CD1c-positive myeloid dendritic cell (primary cell): ENCODE measurements at regions not wholly inside any gene's neighbourhood (a gene's known extent, or its start where the extent isn't known, plus 50 kb on each side); places are given as distances from the start of the nearest gene placed in this dataset.

Experiments used
- DNase-seq: peaks from one replicate; pipeline ENCODE4 v3.0.0-alpha.2; 2016; ENCODE audit errors: extremely low spot score

DNA sequence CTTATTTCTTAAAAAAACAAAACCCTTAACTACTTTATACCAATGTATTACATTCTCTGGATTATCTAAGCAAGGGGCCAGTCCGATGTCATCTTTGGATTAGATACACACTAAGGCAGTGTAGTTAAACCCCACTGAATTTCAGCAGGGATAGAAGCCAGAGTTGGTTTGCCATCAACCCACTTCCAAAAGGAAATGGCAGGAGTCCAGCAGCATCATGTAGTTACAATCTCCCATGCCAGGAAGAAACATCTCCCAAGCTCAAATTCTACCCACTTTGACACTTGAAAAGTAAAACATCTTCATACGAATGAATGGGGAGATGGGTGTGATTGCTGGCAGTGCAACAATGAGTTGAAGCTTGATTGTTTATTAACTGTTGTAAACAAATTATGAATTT is 203.5 kb upstream of the PLXNC1 start:
- DNase-seq: no peak

DNA sequence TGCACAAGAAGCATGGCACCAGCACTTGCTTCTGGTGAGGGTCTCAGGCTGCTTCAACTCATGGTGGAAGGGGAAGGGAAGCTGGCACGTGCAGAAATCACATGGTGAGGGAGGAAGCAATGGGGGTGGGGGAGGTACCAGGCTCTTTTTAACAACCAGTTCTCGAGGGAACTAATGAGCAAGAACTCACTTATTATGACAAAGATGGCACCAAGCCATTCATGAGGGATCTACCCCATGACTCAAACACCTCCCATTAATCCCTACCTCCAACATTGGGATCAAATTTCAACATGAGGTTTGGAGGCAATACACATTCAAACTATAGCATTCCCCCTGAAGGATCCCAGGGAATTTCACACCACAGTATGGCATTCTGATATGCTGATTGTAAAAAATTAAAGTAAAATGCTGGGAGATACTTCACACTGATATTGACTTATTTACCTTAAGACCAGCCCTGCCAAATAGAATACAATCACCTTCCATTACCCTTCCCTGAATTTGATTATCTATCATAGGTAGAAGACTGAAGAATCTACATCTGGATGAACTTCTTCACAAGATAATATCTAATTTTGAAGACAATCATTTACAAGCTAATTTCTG is 201.7 kb upstream of the PLXNC1 start:
- DNase-seq: no peak

DNA sequence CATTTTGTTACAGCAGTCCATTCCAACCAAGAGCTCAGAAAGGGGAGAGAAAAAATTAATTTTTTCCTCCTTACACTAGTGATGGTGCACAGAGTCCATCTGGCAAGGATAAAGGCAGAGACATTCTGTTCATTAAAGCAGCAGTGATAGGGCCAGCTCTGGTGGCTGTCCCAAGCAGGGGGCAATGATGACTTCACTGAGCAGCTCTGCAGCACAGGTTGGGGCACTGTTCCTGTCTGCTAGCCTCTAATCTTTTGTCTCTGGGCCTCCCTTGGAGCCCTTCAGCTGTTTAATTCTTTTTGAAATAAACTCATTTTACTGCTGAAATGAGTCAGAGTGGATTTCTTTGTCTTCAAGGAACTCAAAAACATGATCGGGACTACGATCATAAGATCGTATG is 200.9 kb upstream of the PLXNC1 start:
- DNase-seq: no peak

DNA sequence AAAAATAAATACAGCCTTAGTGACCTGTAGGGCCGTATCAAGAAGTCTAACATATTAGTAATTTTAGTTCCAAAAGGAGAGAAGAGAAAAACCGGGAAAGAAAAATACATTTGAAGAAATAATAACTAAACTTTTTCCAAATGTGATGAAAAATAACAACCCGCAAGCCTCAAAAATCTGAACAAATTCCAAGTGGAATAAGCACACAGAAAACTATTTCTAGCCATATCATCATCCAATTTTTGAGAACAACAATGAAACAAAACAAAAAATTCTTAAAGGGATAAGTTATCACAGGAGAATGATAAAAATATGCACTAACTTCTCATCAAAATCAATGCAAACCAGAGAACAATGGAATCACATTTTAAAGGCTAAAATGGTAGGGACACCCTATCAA is 198.1 kb upstream of the PLXNC1 start:
- DNase-seq: no peak

DNA sequence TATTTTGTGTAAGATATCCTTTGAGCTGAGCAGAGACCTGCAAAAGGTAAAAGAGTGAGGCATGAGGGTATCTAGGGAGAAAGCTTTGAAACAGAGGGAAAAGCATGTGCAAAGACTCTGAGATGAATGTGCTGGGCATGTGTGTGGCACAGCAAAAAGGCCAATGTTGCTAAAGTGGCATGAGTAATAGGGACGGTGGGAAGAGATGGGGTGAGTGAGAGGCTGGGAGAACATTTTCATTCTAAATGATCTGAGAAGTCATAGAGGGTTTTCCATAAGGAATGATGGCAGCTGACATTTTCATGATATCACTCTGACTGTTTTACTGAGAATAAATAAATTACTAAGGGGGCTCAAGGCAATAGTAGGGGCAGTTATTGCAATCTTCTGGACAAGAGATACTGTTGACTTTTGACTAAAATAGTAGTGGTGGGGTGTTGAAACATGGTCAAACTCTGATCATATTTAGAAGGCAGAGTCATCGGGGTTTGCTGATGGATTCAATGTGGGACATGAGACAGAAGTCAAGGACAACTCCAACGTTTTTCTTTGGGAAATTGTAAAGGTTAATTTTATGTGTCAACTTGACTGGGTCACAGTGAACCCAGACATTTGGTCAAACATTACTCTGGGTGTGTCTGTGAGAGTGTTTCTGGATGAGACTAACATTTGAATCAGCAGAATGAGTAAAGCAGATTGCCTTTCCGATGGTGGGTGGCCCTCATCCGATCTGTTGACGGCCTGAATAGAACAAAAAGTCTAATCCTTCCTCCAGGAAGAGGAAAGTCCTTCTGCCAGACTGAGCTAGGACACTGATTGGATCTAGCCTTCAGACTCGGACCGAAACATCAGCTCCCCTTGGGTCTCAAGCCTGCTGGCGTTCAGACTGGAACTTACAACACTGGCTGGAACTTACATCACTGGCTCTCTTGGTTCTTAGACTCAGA is 193.9 kb upstream of the PLXNC1 start:
- no peak for DNase-seq

DNA sequence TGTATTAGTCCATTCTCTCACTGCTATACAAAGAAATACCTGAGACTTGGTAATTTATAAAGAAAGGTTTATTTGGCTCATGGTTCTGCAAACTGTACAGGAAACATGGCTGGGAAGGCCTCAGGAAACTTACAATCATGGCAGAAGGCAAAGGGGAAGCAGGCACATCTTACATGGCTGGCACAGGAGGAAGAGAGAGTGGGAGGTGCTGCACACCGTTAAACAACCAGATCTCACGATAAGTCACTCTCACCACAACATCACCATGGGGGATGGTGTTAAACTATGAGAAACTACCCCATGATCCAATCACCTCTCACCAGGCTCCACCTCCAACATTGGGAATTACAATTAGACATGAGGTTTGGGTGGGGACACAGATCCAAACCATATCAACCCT is 191.8 kb upstream of the PLXNC1 start:
- no peak for DNase-seq

DNA sequence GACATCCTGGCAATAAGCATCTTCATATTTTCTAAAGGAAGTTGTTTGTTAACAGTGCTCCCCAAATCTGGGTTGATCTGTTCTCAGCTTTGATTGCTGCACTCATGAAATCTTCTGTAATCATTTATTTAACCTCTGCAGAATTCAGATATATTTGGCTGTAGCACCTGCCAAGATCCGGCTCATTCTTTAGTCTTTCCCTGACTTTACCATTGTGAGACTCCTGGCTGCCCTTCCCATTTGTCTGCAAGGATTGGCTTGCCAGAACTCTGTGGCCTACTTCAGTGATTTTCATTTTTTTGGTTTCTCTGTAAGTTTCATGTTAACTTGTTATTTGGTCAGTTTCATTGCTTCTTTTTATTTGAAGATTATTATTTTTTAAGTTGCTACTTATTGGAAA is 191.2 kb upstream of the PLXNC1 start:
- DNase-seq: no peak

DNA sequence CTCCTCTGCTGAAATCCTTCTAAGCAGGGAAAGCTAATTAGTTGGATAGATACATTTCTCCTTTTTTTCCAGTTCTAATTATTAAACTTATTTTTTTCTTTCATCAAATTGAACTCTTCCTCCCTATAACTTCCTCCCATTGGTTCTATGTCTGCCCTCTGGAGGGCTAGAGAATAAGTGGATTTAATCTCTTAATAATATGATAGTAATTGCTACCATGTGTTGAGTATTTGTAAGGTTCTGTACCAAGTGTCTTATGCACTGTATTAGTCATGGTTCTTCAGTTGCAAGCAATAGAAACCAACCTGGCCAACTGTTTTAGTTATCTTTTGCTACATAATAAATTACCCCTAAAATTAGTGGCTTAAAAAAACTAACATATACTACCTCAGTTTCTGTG is 190.5 kb upstream of the PLXNC1 start:
- DNase-seq: no peak

DNA sequence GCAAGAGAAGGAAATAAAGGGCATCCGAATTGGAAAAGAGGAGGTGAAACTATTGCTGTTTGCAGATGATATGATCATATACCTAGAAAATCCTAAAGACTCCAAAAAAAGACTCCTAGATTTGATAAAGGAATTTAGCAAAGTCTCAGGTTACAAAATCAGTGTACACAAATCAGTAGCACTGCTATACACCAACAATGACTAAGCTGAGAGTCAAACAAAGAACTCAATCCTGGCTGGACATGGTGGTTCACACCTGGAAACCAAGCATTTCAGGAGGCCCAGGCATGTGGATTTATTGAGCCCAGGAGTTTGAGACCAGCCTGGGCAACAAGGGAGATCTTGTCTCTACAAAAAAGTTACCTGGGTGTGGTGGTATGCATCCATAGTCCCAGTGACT is 188.7 kb upstream of the PLXNC1 start:
- DNase-seq: no peak

DNA sequence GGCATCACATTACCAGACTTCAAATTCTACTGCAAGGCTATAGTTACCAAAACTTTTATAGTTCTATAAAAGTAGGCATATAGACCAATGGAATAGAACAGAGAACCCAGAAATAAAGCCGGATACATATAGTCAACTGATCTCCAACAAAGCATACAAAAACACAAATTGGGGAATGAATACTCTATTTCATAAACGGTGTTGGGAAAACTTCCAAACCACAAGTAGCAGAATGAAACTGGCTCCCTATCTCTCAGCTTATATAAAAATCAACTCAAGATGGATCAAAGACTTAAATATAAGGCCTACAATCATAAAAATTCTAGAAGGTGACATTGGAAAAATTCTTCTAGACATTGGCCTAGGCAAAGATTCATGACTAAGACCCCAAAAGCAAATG is 187.9 kb upstream of the PLXNC1 start:
- DNase-seq: no peak

DNA sequence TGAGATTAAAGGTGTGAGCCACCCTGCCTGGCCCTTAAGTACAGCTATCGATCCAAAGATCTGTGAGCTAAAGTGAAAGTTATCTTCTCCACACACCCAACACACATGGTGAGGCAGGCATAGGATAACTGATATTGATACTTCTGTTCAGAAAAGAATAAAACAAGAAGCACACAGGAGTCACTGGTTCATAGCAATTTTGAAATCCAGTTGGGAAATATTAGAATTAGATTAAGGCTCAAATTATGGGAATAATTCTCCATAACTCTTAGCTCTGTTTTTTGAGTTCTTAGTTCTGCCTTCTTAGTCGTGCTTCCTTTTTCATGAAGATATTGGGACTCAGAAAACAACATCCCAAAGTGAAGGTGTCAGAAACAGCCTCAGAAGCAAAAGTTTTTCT is 186.0 kb upstream of the PLXNC1 start:
- DNase-seq: no peak

DNA sequence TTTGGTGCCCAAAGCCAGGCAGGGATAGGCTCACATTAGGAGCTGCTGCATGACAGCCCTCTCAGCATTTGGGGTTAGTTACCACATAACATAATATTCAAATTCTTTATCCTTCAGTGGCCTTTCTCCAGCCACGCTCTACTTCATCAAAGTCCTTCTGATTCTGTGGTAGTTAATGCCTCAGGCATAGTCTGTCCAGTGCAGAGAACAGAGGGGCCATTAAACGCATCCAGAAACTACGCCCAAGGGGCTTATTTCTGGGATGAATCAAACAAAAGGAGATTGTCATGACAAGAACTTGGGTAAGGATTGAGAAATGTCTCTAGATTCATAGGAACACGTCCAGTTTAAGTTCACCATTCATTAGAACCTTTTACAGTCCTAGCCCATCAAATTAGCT is 183.4 kb upstream of the PLXNC1 start:
- no peak for DNase-seq

DNA sequence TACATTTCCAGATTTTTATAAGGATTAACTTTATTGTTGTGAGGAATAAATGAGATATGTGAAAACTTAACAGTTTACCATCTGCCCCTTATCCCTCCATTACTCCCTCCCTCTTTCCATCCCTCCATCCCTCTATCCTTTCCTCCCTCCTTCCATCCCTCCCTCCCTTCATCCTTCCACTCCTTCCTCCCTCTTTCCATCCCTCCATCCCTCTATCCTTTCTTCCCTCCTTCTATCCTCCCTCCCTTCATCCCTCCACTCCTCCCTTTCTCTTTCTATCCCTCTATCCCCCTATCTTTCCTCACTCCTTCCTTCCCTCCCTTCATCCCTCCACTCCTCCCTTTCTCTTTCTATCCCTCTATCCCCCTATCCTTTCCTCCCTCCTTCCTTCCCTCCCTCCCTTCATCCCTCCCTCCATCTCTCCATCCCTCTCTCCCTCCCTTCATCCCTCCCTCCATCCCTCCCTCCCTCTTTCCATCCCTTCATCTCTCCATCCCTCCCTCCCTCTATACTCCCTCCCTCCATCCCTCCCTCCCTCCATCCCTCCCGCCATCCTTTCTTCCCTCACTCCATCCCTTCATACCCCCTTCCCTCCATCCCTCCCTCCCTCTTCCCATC is 181.8 kb upstream of the PLXNC1 start:
- DNase-seq: no peak

DNA sequence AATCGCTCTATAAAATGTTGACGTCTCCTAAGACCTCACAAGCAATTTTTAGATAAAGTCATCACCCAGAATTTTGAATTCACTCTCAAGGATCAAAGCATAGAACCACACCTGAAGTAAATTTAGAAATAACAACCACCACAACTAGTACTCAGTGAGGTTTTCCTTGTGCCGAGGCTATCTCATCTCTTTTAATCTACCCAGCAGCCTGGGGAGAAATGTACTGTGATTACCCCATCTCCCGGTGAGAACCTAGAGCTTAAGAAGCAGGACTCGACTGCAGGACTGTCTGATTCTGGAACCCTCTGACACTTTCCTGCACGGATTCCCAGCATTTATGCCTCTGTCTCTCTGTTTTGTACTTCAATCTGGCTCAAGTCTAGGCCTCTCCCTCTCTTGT is 180.9 kb upstream of the PLXNC1 start:
- no peak for DNase-seq

DNA sequence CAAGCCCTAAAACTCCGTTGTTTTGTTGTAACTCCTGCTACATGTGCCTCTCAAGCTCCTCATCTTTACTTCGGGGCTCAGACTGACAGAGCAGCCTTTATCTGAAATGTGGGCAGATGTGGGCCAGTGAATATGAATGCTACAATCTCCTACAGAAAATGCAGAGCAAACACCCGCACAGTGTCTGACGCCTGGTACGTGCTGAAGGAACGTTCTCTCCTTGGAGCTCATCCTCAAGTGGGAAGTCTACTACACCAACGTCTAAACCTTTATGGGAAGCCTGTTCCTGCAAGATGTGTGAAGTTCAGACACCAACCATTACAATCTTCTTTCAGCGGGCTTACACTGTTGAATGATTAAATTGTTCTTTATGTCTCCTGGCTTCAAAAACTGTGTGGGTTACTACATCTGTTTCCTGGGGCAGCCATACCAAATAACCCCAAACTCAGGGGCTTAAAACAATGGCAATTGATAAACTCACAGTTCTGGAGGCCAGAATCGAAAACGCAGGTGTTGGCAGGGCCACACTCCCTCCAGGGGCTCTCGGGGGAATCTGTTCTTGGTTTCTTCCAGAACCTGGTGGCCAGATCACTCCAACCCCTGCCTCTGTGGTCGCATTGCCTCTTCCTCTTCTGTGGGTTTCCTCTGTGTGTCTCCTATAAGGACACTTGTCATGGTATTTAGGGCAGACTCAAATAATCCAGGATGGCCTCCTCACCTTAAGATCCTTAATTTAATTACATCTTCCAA is 179.7 kb upstream of the PLXNC1 start:
- no peak for DNase-seq

DNA sequence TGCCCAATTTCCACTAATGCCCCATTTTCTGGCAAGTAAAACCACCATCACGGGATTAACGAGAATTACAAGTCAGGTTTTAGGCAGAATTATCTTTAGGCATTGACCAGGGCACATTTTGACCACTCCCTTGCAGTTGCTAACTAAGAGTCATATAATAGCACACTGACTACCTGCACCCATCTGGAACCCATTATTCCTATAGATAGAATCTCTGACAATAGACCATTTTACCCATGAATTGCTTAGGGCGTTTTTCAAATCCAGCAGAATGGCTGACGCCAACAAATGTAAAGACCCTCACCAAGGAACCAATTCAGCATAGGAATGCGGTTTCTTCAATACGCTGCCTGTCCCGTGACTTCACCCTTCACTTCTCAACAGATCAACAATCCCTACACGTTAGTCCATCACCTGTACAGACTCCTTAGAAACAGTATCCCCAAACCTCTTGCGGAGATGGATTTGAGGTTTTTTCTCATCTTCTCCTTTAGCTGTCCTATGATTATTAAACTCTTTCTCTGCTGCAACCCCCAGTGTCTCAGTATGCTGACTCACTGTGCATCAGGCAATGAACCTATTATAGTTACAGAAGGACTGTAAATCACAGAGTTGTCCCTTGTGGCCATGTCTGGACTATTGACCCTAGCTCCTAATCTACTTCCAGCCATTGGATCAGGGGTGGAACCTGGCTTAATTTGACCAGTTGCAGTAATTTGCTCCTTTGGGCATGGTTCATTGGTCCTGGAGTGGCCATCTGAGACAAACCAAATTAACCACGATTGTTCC is 177.3 kb upstream of the PLXNC1 start:
- DNase-seq: no peak

DNA sequence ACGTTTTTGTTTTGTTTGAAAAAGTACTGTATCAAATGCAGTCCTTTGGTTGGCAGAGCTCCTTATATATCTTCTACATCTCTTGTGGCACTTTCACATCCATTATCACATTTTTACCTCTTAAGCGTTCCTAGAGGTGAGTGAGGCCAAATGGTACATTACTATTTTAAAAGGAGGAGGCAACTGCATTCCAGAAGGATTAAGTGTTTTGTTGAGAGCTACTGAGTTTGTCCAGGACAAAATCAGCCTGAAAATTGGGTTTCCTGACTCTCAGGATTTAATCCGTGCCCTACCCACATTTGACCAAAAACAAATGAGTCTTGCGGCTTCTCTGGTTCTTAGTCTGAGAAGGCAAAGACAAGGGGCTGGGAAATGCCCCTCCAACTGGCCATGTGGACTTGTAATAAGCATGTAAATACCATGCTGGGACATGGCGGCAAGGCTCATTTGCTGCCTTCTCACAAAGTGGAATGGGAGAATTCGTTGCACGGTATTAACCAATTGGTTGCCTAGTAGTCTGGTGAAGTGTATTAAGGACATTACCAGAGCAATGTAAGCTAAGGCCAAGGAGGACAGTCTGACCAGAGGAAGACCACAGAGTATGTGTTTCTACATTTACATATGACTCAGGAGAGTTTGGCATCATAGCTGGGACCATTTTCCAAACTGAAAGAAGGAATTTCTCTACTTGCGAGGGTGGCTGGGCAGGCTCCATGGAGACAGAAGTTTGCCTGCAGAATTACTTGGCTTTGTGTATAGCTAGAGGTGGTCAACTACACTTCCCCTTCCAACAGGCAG is 175.8 kb upstream of the PLXNC1 start:
- no peak for DNase-seq

DNA sequence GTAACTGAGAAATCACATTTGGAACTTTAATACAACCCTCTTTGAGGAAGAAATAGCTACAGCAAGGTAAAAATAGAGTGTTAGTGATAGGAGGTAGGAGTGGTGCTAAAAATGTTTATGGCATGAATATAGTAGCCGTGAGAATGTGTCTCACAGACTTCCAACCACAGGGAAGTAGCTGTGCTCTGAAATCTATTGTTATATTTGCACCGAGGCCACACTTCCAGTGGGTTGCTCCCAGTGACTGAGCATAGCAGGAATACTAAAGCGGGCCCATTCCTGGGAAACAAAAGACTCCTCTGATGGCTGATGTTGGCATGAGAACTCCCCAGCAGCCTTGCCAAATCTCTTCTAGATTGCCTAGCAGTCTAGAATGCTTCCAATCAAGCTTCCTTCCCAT is 174.1 kb upstream of the PLXNC1 start:
- DNase-seq: no peak

DNA sequence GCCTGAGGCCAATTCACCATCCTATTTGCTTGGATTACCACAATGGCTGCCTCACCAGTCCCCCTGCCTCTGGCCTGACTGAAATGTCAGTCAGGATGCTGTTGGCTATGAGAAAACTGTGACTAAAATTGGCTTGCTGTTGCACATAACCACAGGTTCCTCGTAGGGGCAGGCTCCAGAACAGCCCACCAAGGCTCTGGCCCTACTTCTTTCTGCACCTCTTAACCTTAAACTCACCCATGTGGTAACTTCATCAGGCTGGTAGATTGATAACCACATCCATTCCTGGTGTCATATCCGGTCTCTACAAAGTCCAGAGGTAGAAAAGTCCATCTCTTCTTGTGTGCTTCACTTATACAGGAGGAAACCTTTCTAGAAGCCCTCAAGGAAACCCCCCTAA is 172.4 kb upstream of the PLXNC1 start:
- no peak for DNase-seq

DNA sequence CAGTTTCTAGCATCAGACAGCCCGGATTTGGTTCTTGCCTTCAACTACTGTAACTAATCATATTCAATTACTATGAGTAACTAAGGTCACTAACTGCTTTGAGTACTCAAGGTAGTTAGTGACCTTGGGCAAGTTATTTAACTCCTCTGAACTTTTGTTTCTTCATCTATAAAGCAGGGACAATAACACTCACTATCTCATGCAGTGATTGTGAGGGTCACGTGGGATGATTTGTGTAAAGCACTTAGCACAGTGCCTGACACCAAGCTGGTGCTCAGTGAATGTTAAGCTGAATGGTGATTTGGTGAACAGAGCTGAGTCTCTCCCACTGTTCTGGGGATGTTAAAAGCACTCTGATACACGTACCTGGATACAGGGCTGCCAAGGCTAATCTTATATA is 171.3 kb upstream of the PLXNC1 start:
- no peak for DNase-seq

DNA sequence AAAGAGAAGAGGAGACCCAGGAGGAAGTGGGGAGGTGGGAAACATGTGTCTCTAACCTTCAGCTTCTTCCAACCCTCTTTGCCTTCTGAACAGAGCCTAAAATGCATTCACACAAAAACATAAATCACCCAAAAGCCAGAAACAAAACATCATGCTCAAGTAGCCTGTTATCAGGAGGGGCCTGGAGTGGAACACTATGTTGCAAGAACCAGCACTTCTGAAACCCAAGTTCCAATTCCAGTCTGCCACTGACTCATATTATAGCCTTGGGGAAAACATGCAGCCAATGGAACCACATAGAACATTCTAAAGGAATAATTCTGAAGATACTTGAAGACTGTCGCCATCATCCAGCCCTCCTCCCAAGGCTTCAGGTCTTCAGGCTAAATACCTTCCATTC is 169.8 kb upstream of the PLXNC1 start:
- DNase-seq: no peak
